ENCODE measurements at regions not wholly inside any gene's neighbourhood (a gene's known extent, or its start where the extent isn't known, plus 50 kb on each side); places are given as distances from the start of the nearest gene placed in this dataset.

GRCh38 chr9:106174346-106174745 lies 480.0 kb downstream of the TMEM38B start:
- TF ChIP-seq TAF1 (IDR thresholded peaks at IDR 0.05; ENCODE audit: low read depth) (no peak), CREB1 (IDR thresholded peaks at IDR 0.05; ENCODE audit: low read depth) (no peak), RAD21 (IDR thresholded peaks at IDR 0.05; ENCODE audit: low read depth) (no peak), ZBTB7A (IDR thresholded peaks at IDR 0.05; ENCODE audit: low read depth) (no peak), YY1 (IDR thresholded peaks at IDR 0.05; ENCODE audit: low read depth) (no peak), NFIC (IDR thresholded peaks at IDR 0.05) (no peak), EP300 (IDR thresholded peaks at IDR 0.05; ENCODE audit: borderline replicate concordance) (no peak), EGR1 (IDR thresholded peaks at IDR 0.05) (no peak), TCF12 (IDR thresholded peaks at IDR 0.05; ENCODE audit: low read depth) (no peak), TEAD4 (IDR thresholded peaks at IDR 0.05) (no peak), FOXM1 (IDR thresholded peaks at IDR 0.05; ENCODE audit: borderline replicate concordance, low read depth) (no peak), REST (IDR thresholded peaks at IDR 0.05; ENCODE audit: low read depth) (no peak)
- TF ChIP-seq, protein P1, sequence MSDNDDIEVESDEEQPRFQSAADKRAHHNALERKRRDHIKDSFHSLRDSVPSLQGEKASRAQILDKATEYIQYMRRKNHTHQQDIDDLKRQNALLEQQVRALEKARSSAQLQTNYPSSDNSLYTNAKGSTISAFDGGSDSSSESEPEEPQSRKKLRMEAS (IDR thresholded peaks at IDR 0.05) = no peak
- TF ChIP-seq, protein P2, sequence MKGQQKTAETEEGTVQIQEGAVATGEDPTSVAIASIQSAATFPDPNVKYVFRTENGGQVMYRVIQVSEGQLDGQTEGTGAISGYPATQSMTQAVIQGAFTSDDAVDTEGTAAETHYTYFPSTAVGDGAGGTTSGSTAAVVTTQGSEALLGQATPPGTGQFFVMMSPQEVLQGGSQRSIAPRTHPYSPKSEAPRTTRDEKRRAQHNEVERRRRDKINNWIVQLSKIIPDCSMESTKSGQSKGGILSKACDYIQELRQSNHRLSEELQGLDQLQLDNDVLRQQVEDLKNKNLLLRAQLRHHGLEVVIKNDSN (IDR thresholded peaks at IDR 0.05) = no peak

DNA sequence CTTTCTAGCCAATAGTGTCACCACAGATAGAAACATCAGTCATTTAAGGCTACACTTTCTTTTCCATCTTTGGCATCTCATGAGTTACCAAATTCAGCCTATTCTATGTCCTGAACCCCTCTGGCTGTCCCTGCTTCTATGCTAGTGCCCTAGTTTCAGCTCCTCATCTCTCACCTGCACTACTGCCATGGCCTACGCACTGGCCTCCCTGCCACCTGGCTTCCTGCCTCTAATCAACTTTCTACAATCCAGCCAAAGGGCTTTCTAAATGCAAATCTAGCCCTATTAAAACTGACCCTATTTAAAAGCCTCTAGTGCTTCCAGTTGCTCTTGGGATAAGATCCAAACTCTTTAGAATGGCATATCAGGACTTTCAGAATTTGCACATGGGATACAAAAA lies 482.9 kb downstream of the TMEM38B start:
- no peak for TF ChIP-seq ZBTB7A (IDR thresholded peaks at IDR 0.05; ENCODE audit: low read depth)
- TF ChIP-seq CEBPB (IDR thresholded peaks at IDR 0.05) = no peak
- TF ChIP-seq TCF12 (IDR thresholded peaks at IDR 0.05; ENCODE audit: low read depth) = no peak
- no peak for TF ChIP-seq NFIC (IDR thresholded peaks at IDR 0.05)
- TF ChIP-seq EP300 (IDR thresholded peaks at IDR 0.05; ENCODE audit: borderline replicate concordance) = no peak
- no peak for TF ChIP-seq RAD21 (IDR thresholded peaks at IDR 0.05; ENCODE audit: low read depth)
- TF ChIP-seq, protein P2 (IDR thresholded peaks at IDR 0.05) = no peak
- TF ChIP-seq, protein P1 (IDR thresholded peaks at IDR 0.05) = no peak

GRCh38 chr9:106179191-106179590 lies 484.9 kb downstream of the TMEM38B start:
- TF ChIP-seq TEAD4 (IDR thresholded peaks at IDR 0.05) (no peak), TCF12 (IDR thresholded peaks at IDR 0.05; ENCODE audit: low read depth) (no peak)

GRCh38 chr9:106207298-106207697 lies 513.0 kb downstream of the TMEM38B start:
- no peak for TF ChIP-seq CREB1 (IDR thresholded peaks at IDR 0.05; ENCODE audit: low read depth)
- TF ChIP-seq EGR1 (IDR thresholded peaks at IDR 0.05) = no peak
- no peak for TF ChIP-seq REST (IDR thresholded peaks at IDR 0.05; ENCODE audit: low read depth)
- TF ChIP-seq CEBPB (IDR thresholded peaks at IDR 0.05) = no peak
- TF ChIP-seq RAD21 (IDR thresholded peaks at IDR 0.05; ENCODE audit: low read depth) = no peak
- no peak for TF ChIP-seq FOXM1 (IDR thresholded peaks at IDR 0.05; ENCODE audit: borderline replicate concordance, low read depth)
- TF ChIP-seq NFIC (IDR thresholded peaks at IDR 0.05) = no peak
- no peak for TF ChIP-seq TEAD4 (IDR thresholded peaks at IDR 0.05)
- no peak for TF ChIP-seq TAF1 (IDR thresholded peaks at IDR 0.05; ENCODE audit: low read depth)
- no peak for TF ChIP-seq ZBTB7A (IDR thresholded peaks at IDR 0.05; ENCODE audit: low read depth)
- no peak for TF ChIP-seq EP300 (IDR thresholded peaks at IDR 0.05; ENCODE audit: borderline replicate concordance)
- TF ChIP-seq, protein P2 (IDR thresholded peaks at IDR 0.05) = no peak
- TF ChIP-seq TCF12 (IDR thresholded peaks at IDR 0.05; ENCODE audit: low read depth) = no peak
- TF ChIP-seq, protein P1 (IDR thresholded peaks at IDR 0.05) = no peak
- no peak for TF ChIP-seq YY1 (IDR thresholded peaks at IDR 0.05; ENCODE audit: low read depth)

DNA sequence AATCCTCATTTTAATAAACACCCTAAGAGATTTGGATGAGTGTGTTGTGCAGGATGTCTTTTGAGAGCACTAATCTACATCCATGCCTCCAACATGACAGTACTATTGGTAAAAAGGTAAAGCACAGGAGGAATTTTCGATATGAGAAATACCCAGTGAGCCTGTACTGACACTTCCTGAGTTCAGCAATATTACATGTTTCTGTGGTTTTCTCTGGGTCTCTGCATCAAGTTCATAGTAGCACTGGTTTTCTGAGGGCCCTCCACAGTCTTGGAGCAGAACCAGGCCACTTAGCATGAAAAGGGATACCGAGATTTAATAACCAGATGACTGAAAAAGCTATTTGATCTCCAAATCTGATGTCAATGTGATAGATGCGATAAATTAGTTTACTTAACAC lies 524.1 kb downstream of the TMEM38B start:
- no peak for TF ChIP-seq REST (IDR thresholded peaks at IDR 0.05; ENCODE audit: low read depth)
- no peak for TF ChIP-seq CEBPB (IDR thresholded peaks at IDR 0.05)
- no peak for TF ChIP-seq TAF1 (IDR thresholded peaks at IDR 0.05; ENCODE audit: low read depth)
- TF ChIP-seq, protein P1 (IDR thresholded peaks at IDR 0.05) = no peak
- TF ChIP-seq EP300 (IDR thresholded peaks at IDR 0.05; ENCODE audit: borderline replicate concordance) = no peak
- TF ChIP-seq NFIC (IDR thresholded peaks at IDR 0.05) = no peak
- no peak for TF ChIP-seq RAD21 (IDR thresholded peaks at IDR 0.05; ENCODE audit: low read depth)
- no peak for TF ChIP-seq FOXM1 (IDR thresholded peaks at IDR 0.05; ENCODE audit: borderline replicate concordance, low read depth)
- no peak for TF ChIP-seq TCF12 (IDR thresholded peaks at IDR 0.05; ENCODE audit: low read depth)
- TF ChIP-seq, protein P2 (IDR thresholded peaks at IDR 0.05) = no peak
